Nephron (organoid): ENCODE measurements at regions not wholly inside any gene's neighbourhood (a gene's known extent, or its start where the extent isn't known, plus 50 kb on each side); places are given as distances from the start of the nearest gene placed in this dataset.

Experiments used
- H3K27ac Mint-ChIP-seq, 3 experiments: 2 replicates each; pipeline ENCODE4 v1.8.0; 2020; ENCODE audit warnings: mixed read lengths in 3 of 3, mild to moderate bottlenecking in 2 of 3, moderate library complexity in 1 of 3
- H3K27me3 Mint-ChIP-seq: 2 replicates; pipeline ENCODE4 v1.8.0; 2021; ENCODE audit warnings: low read depth, mild to moderate bottlenecking, moderate library complexity, mixed read lengths
- H3K36me3 Mint-ChIP-seq: 2 replicates; pipeline ENCODE4 v1.8.0; 2020; ENCODE audit warnings: low read depth, mixed read lengths
- H3K4me1 Mint-ChIP-seq: 2 replicates; pipeline ENCODE4 v1.8.0; 2020; ENCODE audit warnings: mixed read lengths
- H3K4me3 Mint-ChIP-seq, 3 experiments: 2 replicates each; pipeline ENCODE4 v1.8.0; 2020; ENCODE audit warnings: mild to moderate bottlenecking in 3 of 3, mixed read lengths in 3 of 3, moderate library complexity in 2 of 3
- H3K9me3 Mint-ChIP-seq: 2 replicates; pipeline ENCODE4 v1.8.0; 2020; ENCODE audit warnings: mixed read lengths
- CTCF ChIP-seq, 3 experiments: fragments of 200-600 bp; sonication (generic); IDR thresholded peaks; one replicate each; pipeline ENCODE4 v1.5.0; 2021; ENCODE audit warnings: antibody characterized with exemption in 3 of 3; ENCODE audit not compliant: unreplicated experiment in 3 of 3

- Mint-ChIP-seq H3K4me3 (no peak overlapping the region), H3K36me3 (no peaks in the 10 kb centered on the region), H3K27me3 (no peaks in the 10 kb centered on the region), H3K4me1 (no peaks in the 10 kb centered on the region), H3K9me3 (no peaks in the 10 kb centered on the region), H3K27ac (no peak overlapping the region)
- TF ChIP-seq CTCF (IDR thresholded peaks at IDR 0.05; ENCODE audit: unreplicated experiment in 3 of 3), result no peak
Measured at GRCh38 chr7:91411060-91411459, 146.8 kb downstream of the FZD1 start.

GRCh38 chr7:91412298-91412697 lies 148.1 kb downstream of the FZD1 start:
- Mint-ChIP-seq H3K4me1 (no peaks in the 10 kb centered on the region), H3K27me3 (no peaks in the 10 kb centered on the region), H3K36me3 (no peaks in the 10 kb centered on the region), H3K27ac (no peak overlapping the region), H3K9me3 (no peaks in the 10 kb centered on the region), H3K4me3 (no peak overlapping the region)
- TF ChIP-seq CTCF (IDR thresholded peaks at IDR 0.05; ENCODE audit: unreplicated experiment in 3 of 3), result no peak

GRCh38 chr7:91414734-91415133 lies 150.5 kb downstream of the FZD1 start:
- Mint-ChIP-seq H3K36me3 (no peaks in the 10 kb centered on the region), H3K9me3 (no peaks in the 10 kb centered on the region), H3K27ac (no peak overlapping the region), H3K27me3 (no peaks in the 10 kb centered on the region), H3K4me1 (no peaks in the 10 kb centered on the region), H3K4me3 (no peak overlapping the region)
- no peak for TF ChIP-seq CTCF (IDR thresholded peaks at IDR 0.05; ENCODE audit: unreplicated experiment in 3 of 3)

DNA sequence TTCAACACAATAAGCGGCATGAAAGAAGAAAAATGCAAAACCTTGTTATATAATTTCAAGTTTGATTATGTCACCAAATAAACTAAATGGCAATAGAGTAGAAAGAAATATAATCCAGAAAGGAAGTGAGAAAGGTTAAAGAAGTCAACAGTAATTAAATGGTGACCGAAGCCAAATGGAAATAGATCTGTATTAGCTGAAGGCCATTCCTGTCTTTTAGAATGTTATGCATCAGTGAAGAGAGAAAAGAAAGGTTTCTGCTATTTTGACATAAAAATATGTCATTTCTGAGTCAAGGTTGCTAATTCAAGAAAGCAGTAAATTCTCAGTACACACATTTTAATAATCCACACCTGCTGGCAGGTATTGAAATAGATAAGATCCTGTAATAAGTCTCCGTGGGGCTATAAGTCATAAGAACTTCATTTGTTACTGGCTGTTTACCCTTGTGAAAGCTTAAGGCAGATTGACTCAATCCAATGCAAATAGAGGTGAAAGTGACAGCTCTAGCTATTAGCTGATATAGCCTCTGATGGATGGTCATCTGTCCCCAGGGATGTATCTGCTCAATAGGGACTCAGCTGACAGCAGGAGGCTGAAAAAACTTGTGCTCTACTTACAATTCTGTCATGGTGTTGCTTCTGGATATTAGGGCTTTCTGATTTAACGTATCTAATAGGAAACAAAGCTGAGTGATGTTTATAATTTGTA lies 152.1 kb downstream of the FZD1 start:
- no peaks in the 10 kb centered on the region for H3K27me3 Mint-ChIP-seq
- H3K36me3 Mint-ChIP-seq, result no peaks in the 10 kb centered on the region
- TF ChIP-seq CTCF (IDR thresholded peaks at IDR 0.05; ENCODE audit: unreplicated experiment in 3 of 3), result no peak
- H3K27ac Mint-ChIP-seq, result no peak overlapping the region
- H3K9me3 Mint-ChIP-seq, result no peaks in the 10 kb centered on the region
- H3K4me1 Mint-ChIP-seq, result no peaks in the 10 kb centered on the region
- H3K4me3 Mint-ChIP-seq, result no peak overlapping the region

GRCh38 chr7:91420606-91421005 lies 156.4 kb downstream of the FZD1 start:
- no peak overlapping the region for H3K4me3 Mint-ChIP-seq
- no peaks in the 10 kb centered on the region for H3K36me3 Mint-ChIP-seq
- no peaks in the 10 kb centered on the region for H3K9me3 Mint-ChIP-seq
- H3K27me3 Mint-ChIP-seq, result no peaks in the 10 kb centered on the region
- H3K27ac Mint-ChIP-seq, result no peak overlapping the region
- no peaks in the 10 kb centered on the region for H3K4me1 Mint-ChIP-seq
- no peak for TF ChIP-seq CTCF (IDR thresholded peaks at IDR 0.05; ENCODE audit: unreplicated experiment in 3 of 3)

- no peaks in the 10 kb centered on the region for H3K9me3 Mint-ChIP-seq
- H3K27me3 Mint-ChIP-seq, result no peaks in the 10 kb centered on the region
- no peaks in the 10 kb centered on the region for H3K36me3 Mint-ChIP-seq
- H3K4me1 Mint-ChIP-seq, result no peaks in the 10 kb centered on the region
- no peak overlapping the region for H3K27ac Mint-ChIP-seq
- H3K4me3 Mint-ChIP-seq, result no peak overlapping the region
- TF ChIP-seq CTCF (IDR thresholded peaks at IDR 0.05; ENCODE audit: unreplicated experiment in 3 of 3), result no peak
Measured at GRCh38 chr7:91421018-91421417, 156.8 kb downstream of the FZD1 start.
